Upper lobe of left lung (tissue), 6 donors: ENCODE measurements at regions not wholly inside any gene's neighbourhood (a gene's known extent, or its start where the extent isn't known, plus 50 kb on each side); places are given as distances from the start of the nearest gene placed in this dataset.
A peak's percentile ranks its signal among the peaks of the same experiment; 100 is the strongest.

Experiments
- ATAC-seq, 2 donors: fragments of 200-7000 bp; cut with Tn5 transposase; one replicate each; pipeline ENCODE4 v1.9.1; 2022; ENCODE audit warnings: mild to moderate bottlenecking in 2 of 2, moderate library complexity in 2 of 2; ENCODE audit not compliant: low FRiP score in 2 of 2
- DNase-seq, 2 donors: peaks; one replicate each; pipeline ENCODE4 v3.0.0-alpha.2; 2019 to 2020
- H3K27ac ChIP-seq, 4 donors: fragments of 200-600 bp; sonication (generic); one replicate each; pipeline ENCODE4 v1.5.1; 2016 to 2019
- H3K27me3 ChIP-seq, 4 donors: fragments of 200-600 bp; sonication (generic); one replicate each; pipeline ENCODE4 v1.5.1; 2017 to 2019
- H3K36me3 ChIP-seq, 4 donors: fragments of 200-600 bp; sonication (generic); one replicate each; pipeline ENCODE4 v1.5.1; 2016 to 2019
- H3K4me1 ChIP-seq, 4 donors: fragments of 200-600 bp; sonication (generic); one replicate each; pipeline ENCODE4 v1.5.1; 2018 to 2019
- H3K4me3 ChIP-seq, 4 donors: fragments of 200-600 bp; sonication (generic); one replicate each; pipeline ENCODE4 v1.5.1; 2017 to 2019; ENCODE audit warnings: mild to moderate bottlenecking in 2 of 4, moderate library complexity in 1 of 4
- H3K9me3 ChIP-seq, 4 donors: fragments of 200-600 bp; sonication (generic); one replicate each; pipeline ENCODE4 v1.5.1; 2018 to 2019
- CTCF ChIP-seq, 6 experiments: fragments of 450-650 bp in 4 of 6; fragments of 200-600 bp in 2 of 6; sonication (generic) in 2 of 6; IDR thresholded peaks; one replicate each; pipeline ENCODE4 v1.5.1; 2016 to 2019; ENCODE audit warnings: antibody characterized with exemption in 6 of 6
- EP300 ChIP-seq, 4 donors: sonication (generic); formaldehyde crosslinking; IDR thresholded peaks; one replicate each; pipeline ENCODE4 v1.5.1; 2017; ENCODE audit warnings: antibody characterized with exemption in 4 of 4, control low read depth in 2 of 4
- POLR2A ChIP-seq, 4 donors: fragments of 450-650 bp; IDR thresholded peaks; one replicate each; pipeline ENCODE4 v1.5.1; 2016 to 2017; ENCODE audit warnings: antibody characterized with exemption in 4 of 4, mild to moderate bottlenecking in 2 of 4
- POLR2AphosphoS5 ChIP-seq, 2 donors: sonication (generic); formaldehyde crosslinking; IDR thresholded peaks; one replicate each; pipeline ENCODE4 v1.5.1; 2017; ENCODE audit warnings: antibody characterized with exemption in 2 of 2
- WGBS, 2 donors: methylation state at CpG; one replicate each; pipeline ENCODE4 v1.1.5; 2017 to 2018; 5-methylcytosine and 5-hydroxymethylcytosine counted together
- donor health status: DM: no; HTN: no; CAD: no; lungs with moderate emphysema.
- donor health status: DM: no; HTN: yes; CAD: no; lungs with severe emphysema.

GRCh38 chr15:46059921-46060594, 425.2 kb downstream of the SQOR start:
- no peaks in the 10 kb centered on the region for H3K27me3 ChIP-seq
- DNase-seq (no peak), ATAC-seq (no peak)
- H3K4me3 ChIP-seq: no peak overlapping the region
- no peak for TF ChIP-seq CTCF (IDR thresholded peaks at IDR 0.05)
- no peak for TF ChIP-seq POLR2A (IDR thresholded peaks at IDR 0.05)
- no peak for TF ChIP-seq EP300 (IDR thresholded peaks at IDR 0.05)
- TF ChIP-seq POLR2AphosphoS5 (IDR thresholded peaks at IDR 0.05): no peak
- no peaks in the 10 kb centered on the region for H3K9me3 ChIP-seq
- 44 to 72% methylated on average over 2 to 3 of the region's 3 CpGs for WGBS, 2 donors
- no peaks in the 10 kb centered on the region for H3K4me1 ChIP-seq
- H3K36me3 ChIP-seq: no peaks in the 10 kb centered on the region
- H3K27ac ChIP-seq: no peak overlapping the region

- no peaks in the 10 kb centered on the region for H3K4me1 ChIP-seq
- DNase-seq: no peak
- ATAC-seq: no peak
- no peaks in the 10 kb centered on the region for H3K9me3 ChIP-seq
- no peaks in the 10 kb centered on the region for H3K27me3 ChIP-seq
- H3K4me3 ChIP-seq: no peak overlapping the region
- WGBS, 2 donors: 76 to 80% methylated on average over 5 of the region's 5 CpGs
- TF ChIP-seq CTCF (IDR thresholded peaks at IDR 0.05): no peak
- no peak for TF ChIP-seq POLR2A (IDR thresholded peaks at IDR 0.05)
- no peak for TF ChIP-seq POLR2AphosphoS5 (IDR thresholded peaks at IDR 0.05)
- no peak for TF ChIP-seq EP300 (IDR thresholded peaks at IDR 0.05)
- no peak overlapping the region for H3K27ac ChIP-seq
- H3K36me3 ChIP-seq: no peaks in the 10 kb centered on the region
Observed at GRCh38 chr15:46061002-46061401, 426.2 kb downstream of the SQOR start.

- ATAC-seq: no peak
Observed at GRCh38 chr15:46077220-46077619, 442.4 kb downstream of the SQOR start.

GRCh38 chr15:46079046-46079445, 444.2 kb downstream of the SQOR start:
- Histone ChIP-seq H3K27me3 (no peaks in the 10 kb centered on the region), H3K4me1 (no peaks in the 10 kb centered on the region), H3K9me3 (no peaks in the 10 kb centered on the region), H3K27ac (no peak overlapping the region), H3K4me3 (no peak overlapping the region), H3K36me3 (no peaks in the 10 kb centered on the region)
- TF ChIP-seq POLR2AphosphoS5 (IDR thresholded peaks at IDR 0.05) (no peak), POLR2A (IDR thresholded peaks at IDR 0.05) (no peak), EP300 (IDR thresholded peaks at IDR 0.05) (no peak), CTCF (IDR thresholded peaks at IDR 0.05) (no peak)
- DNase-seq (no peak), ATAC-seq (no peak)
- 93 to 95% methylated on average over 3 of the region's 3 CpGs for WGBS, 2 donors

More at GRCh38 chr15:46077220-46077619, 442.4 kb downstream of the SQOR start:
- no peaks in the 10 kb centered on the region for H3K4me1 ChIP-seq
- WGBS, 2 donors: 80 to 89% methylated on average over 2 of the region's 2 CpGs
- TF ChIP-seq CTCF (IDR thresholded peaks at IDR 0.05) (no peak), EP300 (IDR thresholded peaks at IDR 0.05) (no peak), POLR2A (IDR thresholded peaks at IDR 0.05) (no peak), POLR2AphosphoS5 (IDR thresholded peaks at IDR 0.05) (no peak)
- no peak for DNase-seq
- H3K4me3 ChIP-seq: no peak overlapping the region
- H3K27me3 ChIP-seq: no peaks in the 10 kb centered on the region
- H3K36me3 ChIP-seq: no peaks in the 10 kb centered on the region
- no peak overlapping the region for H3K27ac ChIP-seq
- no peaks in the 10 kb centered on the region for H3K9me3 ChIP-seq

GRCh38 chr15:46080016-46080415, 445.2 kb downstream of the SQOR start:
- Histone ChIP-seq H3K27me3 (no peaks in the 10 kb centered on the region), H3K4me1 (no peaks in the 10 kb centered on the region), H3K9me3 (no peaks in the 10 kb centered on the region), H3K36me3 (no peaks in the 10 kb centered on the region), H3K27ac (no peak overlapping the region), H3K4me3 (no peak overlapping the region)
- peak in 1 of 2 donors; percentile 31 for DNase-seq
- TF ChIP-seq POLR2AphosphoS5 (IDR thresholded peaks at IDR 0.05) (no peak), CTCF (IDR thresholded peaks at IDR 0.05) (no peak), POLR2A (IDR thresholded peaks at IDR 0.05) (no peak), EP300 (IDR thresholded peaks at IDR 0.05) (no peak)
- ATAC-seq: no peak
- WGBS, 2 donors: 38 to 45% methylated on average over 7 of the region's 7 CpGs
